Body of pancreas (tissue), 4 donors: ENCODE measurements at regions not wholly inside any gene's neighbourhood (a gene's known extent, or its start where the extent isn't known, plus 50 kb on each side); places are given as distances from the start of the nearest gene placed in this dataset.

Experiments
- CTCF ChIP-seq, 7 experiments: fragments of 450-650 bp in 4 of 7; fragments of 200-600 bp in 3 of 7; sonication (generic) in 3 of 7; IDR thresholded peaks; one replicate each; pipeline ENCODE4 v1.5.1; 2016 to 2019; ENCODE audit warnings: antibody characterized with exemption in 7 of 7
- POLR2A ChIP-seq, 3 donors: fragments of 450-650 bp; IDR thresholded peaks; one replicate each; pipeline ENCODE4 v1.6.1; 2016; ENCODE audit warnings: antibody characterized with exemption in 3 of 3, mild to moderate bottlenecking in 2 of 3

GRCh38 chr4:57274082-57274481 lies 163.9 kb upstream of the IGFBP7 start:
- TF ChIP-seq CTCF (IDR thresholded peaks at IDR 0.05) = no peak
- no peak for TF ChIP-seq POLR2A (IDR thresholded peaks at IDR 0.05)
